Heart left ventricle (tissue), 16 donors: ENCODE measurements at regions not wholly inside any gene's neighbourhood (a gene's known extent, or its start where the extent isn't known, plus 50 kb on each side); places are given as distances from the start of the nearest gene placed in this dataset.

Experiments
- ATAC-seq, 4 donors: fragments of 200-7000 bp; cut with Tn5 transposase; one replicate each; pipeline ENCODE4 v1.9.1; 2020 to 2022; ENCODE audit warnings: moderate library complexity in 4 of 4, mild to moderate bottlenecking in 3 of 4, moderate number of reproducible peaks in 1 of 4
- DNase-seq, 5 donors: peaks; one replicate each; pipeline ENCODE4 v3.0.0-alpha.2; 2020
- H3K27ac ChIP-seq, 12 donors: fragments of 200-600 bp; sonication (generic) in 4 of 12; one replicate each; pipeline versions ENCODE4 v1.5.0 to v1.8.0; 2016 to 2022; ENCODE audit warnings: mild to moderate bottlenecking in 2 of 12
- H3K27me3 ChIP-seq, 9 donors: fragments of 200-600 bp; sonication (generic) in 2 of 9; one replicate each; pipeline versions ENCODE4 v1.5.1 to v1.8.0; 2016 to 2022; ENCODE audit warnings: mild to moderate bottlenecking in 3 of 9
- H3K36me3 ChIP-seq, 9 donors: fragments of 200-600 bp; sonication (generic) in 2 of 9; one replicate each; pipeline versions ENCODE4 v1.5.0 to v1.8.0; 2018 to 2022; ENCODE audit warnings: mild to moderate bottlenecking in 2 of 9
- H3K4me1 ChIP-seq, 12 donors: fragments of 200-600 bp; sonication (generic) in 4 of 12; one replicate each; pipeline versions ENCODE4 v1.5.0 to v1.8.0; 2016 to 2022; ENCODE audit warnings: mild to moderate bottlenecking in 3 of 12
- H3K4me3 ChIP-seq, 12 donors: fragments of 200-600 bp; sonication (generic) in 4 of 12; one replicate each; pipeline versions ENCODE4 v1.5.0 to v1.8.0; 2017 to 2022; ENCODE audit warnings: mild to moderate bottlenecking in 9 of 12, moderate library complexity in 4 of 12
- H3K9me3 ChIP-seq, 12 donors: fragments of 200-600 bp; sonication (generic) in 4 of 12; one replicate each; pipeline versions ENCODE4 v1.5.0 to v1.8.0; 2016 to 2022; ENCODE audit warnings: mild to moderate bottlenecking in 1 of 12
- CTCF ChIP-seq, 12 donors: fragments of 200-600 bp; sonication (generic) in 4 of 12; IDR thresholded peaks; one replicate each; pipeline versions ENCODE4 v1.5.0 to v1.8.0; 2018 to 2022; ENCODE audit warnings: antibody characterized with exemption in 12 of 12, mild to moderate bottlenecking in 5 of 12
- POLR2A ChIP-seq, 2 donors: fragments of 450-650 bp; IDR thresholded peaks; one replicate each; pipeline ENCODE4 v1.6.1; 2017; ENCODE audit warnings: antibody characterized with exemption in 2 of 2, mild to moderate bottlenecking in 2 of 2, moderate library complexity in 2 of 2
- WGBS, 4 donors: extraction: QIAGEN DNeasy Blood & Tissue Kit in 2 of 4; methylation state at CpG; one replicate each; pipeline versions ENCODE4 v1.1.5 to v1.1.7; 2013 to 2018; 5-methylcytosine and 5-hydroxymethylcytosine counted together
- intact Hi-C, 10 donors: fragments of 100-400 bp; cut with DNase I; formaldehyde crosslinking; loops; one replicate each; pipeline versions ENCODE4 v1.11.1 to v1.14.2; 2022
- donor health status: ischemic (EF 13 %, LVEDD 7.1; RV severe dilation, severe dysfunction).
- donor health status: healthy with polysubstance abuse.
- donor health status: DM: no; HTN: yes; CAD: no.
- donor health status: DM: no; HTN: no; CAD: no.
- donor health status: ischemic (EF 25% LVEDD 6.9; RV normal size, moderate dysfunction).
- donor health status: ischemic (EF 25% LVEDD 5.7; RV mildly dilated, moderate dysfunction).
- donor health status: healthy.
- donor health status: DM: yes; HTN: yes; CAD: no.
- donor health status: ischemic (EF 35%, LVEDD 5.7; RV mildly dilated, moderate dysfunction).
- donor health status: nonischemic (EF 11% LVEDD 7.7; RV severe dilation, severe dysfunction).
- donor health status: DM: yes; HTN: yes; CAD: no.
- donor health status: PGD.
- donor health status: ischemic (EF 29% LVEDD 5.4; RV normal size, mild dysfunction).
- donor health status: nonischemic (EF 23%, LVEDD 6.1; RV moderate dilation, normal function).

- intact Hi-C loops = no loop called here
- Histone ChIP-seq H3K4me3 (no peak overlapping the region), H3K27ac (no peak overlapping the region), H3K4me1 (peaks cover 0 to 12% (median 0%) of the 10 kb centered on the region in 12 donors), H3K9me3 (no peaks in the 10 kb centered on the region), H3K27me3 (peaks cover 3 to 29% (median 17%) of the 10 kb centered on the region in 9 donors), H3K36me3 (no peaks in the 10 kb centered on the region)
- ATAC-seq = no peak
- TF ChIP-seq CTCF (IDR thresholded peaks at IDR 0.05) (no peak), POLR2A (IDR thresholded peaks at IDR 0.05) (no peak)
- WGBS, 4 donors = 71 to 87% (median 77%) methylated on average over 1 of the region's 1 CpG
- DNase-seq = no peak
Observed at GRCh38 chr11:43545610-43546009, 134.9 kb upstream of the HSD17B12 start.

- 37 to 50% (median 39%) methylated on average over 21 to 27 of the region's 27 CpGs for WGBS, 4 donors
- Histone ChIP-seq H3K4me1 (peaks cover 0 to 12% (median 0%) of the 10 kb centered on the region in 12 donors), H3K27me3 (peaks cover 3 to 37% (median 17%) of the 10 kb centered on the region in 9 donors), H3K4me3 (peak overlapping the region in 7 of 12 donors; percentile 5 to 32 (median 25)), H3K9me3 (no peaks in the 10 kb centered on the region), H3K27ac (no peak overlapping the region), H3K36me3 (no peaks in the 10 kb centered on the region)
- ATAC-seq = no peak
- TF ChIP-seq CTCF (IDR thresholded peaks at IDR 0.05) = no peak
- TF ChIP-seq POLR2A (IDR thresholded peaks at IDR 0.05) = no peak
- DNase-seq = no peak
- intact Hi-C loops = no loop called here
Observed at GRCh38 chr11:43546561-43547429, 133.7 kb upstream of the HSD17B12 start.

- peak in 1 of 4 donors; percentile 20 for ATAC-seq
- 3 to 6% (median 4%) methylated on average over 17 to 33 of the region's 33 CpGs; no CpG with 5 or more reads in 1 of the 4 donors for WGBS, 4 donors
- peaks cover 3 to 42% (median 17%) of the 10 kb centered on the region in 9 donors for H3K27me3 ChIP-seq
- H3K36me3 ChIP-seq = no peaks in the 10 kb centered on the region
- no peak for DNase-seq
- H3K4me1 ChIP-seq = peaks cover 0 to 12% (median 0%) of the 10 kb centered on the region in 12 donors
- H3K4me3 ChIP-seq = peak overlapping the region in 10 of 12 donors; percentile 5 to 32 (median 25)
- TF ChIP-seq POLR2A (IDR thresholded peaks at IDR 0.05) = no peak
- no peak for TF ChIP-seq CTCF (IDR thresholded peaks at IDR 0.05)
- no peak overlapping the region for H3K27ac ChIP-seq
- intact Hi-C loops = no loop called here
- H3K9me3 ChIP-seq = no peaks in the 10 kb centered on the region
Observed at GRCh38 chr11:43547430-43547831, 133.1 kb upstream of the HSD17B12 start.

GRCh38 chr11:43547889-43548381 is 132.6 kb upstream of the HSD17B12 start:
- Histone ChIP-seq H3K27me3 (peaks cover 3 to 47% (median 17%) of the 10 kb centered on the region in 9 donors), H3K4me1 (peaks cover 0 to 12% (median 0%) of the 10 kb centered on the region in 12 donors), H3K27ac (no peak overlapping the region), H3K4me3 (peak overlapping the region in 10 of 12 donors; percentile 5 to 32 (median 25)), H3K9me3 (no peaks in the 10 kb centered on the region), H3K36me3 (no peaks in the 10 kb centered on the region)
- ATAC-seq (peak in 2 of 4 donors; percentile 29 to 49), DNase-seq (peak in 3 of 5 donors; percentile 16 to 69 (median 41))
- intact Hi-C loops = no loop called here
- WGBS, 4 donors = 20 to 75% (median 36%) methylated on average over 9 to 51 of the region's 51 CpGs
- TF ChIP-seq CTCF (IDR thresholded peaks at IDR 0.05) (no peak), POLR2A (IDR thresholded peaks at IDR 0.05) (no peak)
